ENCODE measurements at regions not wholly inside any gene's neighbourhood (a gene's known extent, or its start where the extent isn't known, plus 50 kb on each side); places are given as distances from the start of the nearest gene placed in this dataset.

- no peak for DNase-seq (ENCODE audit: low spot score in 2 of 2)
- FAIRE-seq, result no peak
Observed at GRCh38 chr6:165988302-165988756, 179.3 kb downstream of the TBXT start.

- DNase-seq (ENCODE audit: low spot score in 2 of 2), result peak in 1 of 2 donors; percentile 80
- FAIRE-seq, result no peak
Observed at GRCh38 chr6:165987483-165988301, 180.0 kb downstream of the TBXT start.

DNA sequence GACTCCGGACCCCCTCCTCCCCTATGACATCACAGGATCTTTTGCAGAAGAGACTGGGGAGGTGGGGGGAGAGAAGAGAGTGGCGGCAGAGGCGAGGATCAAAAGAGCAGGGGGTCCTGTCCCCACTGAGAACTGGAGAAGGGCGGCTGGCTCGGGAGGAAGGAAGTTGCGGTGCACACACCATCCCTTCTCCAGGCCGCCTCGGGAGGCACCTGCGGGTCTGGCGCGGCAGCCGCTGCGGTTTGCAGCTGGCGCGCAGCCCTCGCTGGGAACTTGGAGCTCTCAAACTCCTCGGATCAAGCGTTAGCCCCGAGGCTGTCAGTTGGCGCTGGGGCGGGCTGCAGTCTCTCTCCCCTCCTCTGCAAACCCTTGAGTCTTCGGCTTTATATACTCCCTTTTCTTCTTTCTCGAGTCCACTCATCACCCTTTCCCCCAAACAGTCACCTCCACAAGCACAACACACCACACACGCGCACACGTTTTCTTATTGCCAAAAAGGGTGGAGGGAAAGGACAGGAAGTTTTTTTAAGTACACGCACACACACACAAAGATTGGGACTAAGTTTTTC lies 180.7 kb downstream of the TBXT start:
- DNase-seq (ENCODE audit: low spot score in 2 of 2) (no peak), FAIRE-seq (no peak)

DNA sequence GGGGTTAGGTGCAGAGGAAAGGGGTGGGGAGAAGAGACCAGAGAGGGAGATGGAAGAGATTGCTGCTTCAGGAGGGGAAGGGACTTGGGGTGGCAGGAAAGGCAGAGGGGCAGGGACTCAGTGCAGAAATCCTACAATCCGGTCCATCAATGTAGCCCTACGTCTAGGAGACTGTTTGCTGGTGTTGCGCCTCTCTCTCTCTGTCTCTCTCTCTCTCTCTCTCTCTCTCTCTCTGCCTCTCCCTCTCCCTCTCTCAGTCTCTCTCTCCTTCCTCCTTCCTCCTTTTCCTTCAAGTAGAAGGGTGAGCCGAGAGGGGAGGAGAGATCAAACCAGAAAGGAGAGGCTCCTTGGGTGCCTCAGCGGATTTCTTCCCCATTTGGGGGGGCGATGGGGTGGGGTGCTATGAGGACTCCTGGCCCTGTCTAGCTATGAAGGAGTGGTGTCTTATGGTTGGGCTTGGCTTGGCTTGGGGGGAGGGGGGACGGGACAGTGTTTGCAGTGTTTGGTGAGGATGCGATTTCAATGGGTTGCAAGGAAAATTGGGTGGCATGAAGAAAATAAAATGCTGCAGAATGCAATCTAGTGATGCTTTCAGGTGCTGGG lies 181.2 kb downstream of the TBXT start:
- DNase-seq (ENCODE audit: low spot score in 2 of 2) (no peak), FAIRE-seq (no peak)

- no peak for FAIRE-seq
- no peak for DNase-seq (ENCODE audit: low spot score in 2 of 2)
Observed at GRCh38 chr6:165985806-165986299, 181.8 kb downstream of the TBXT start.

DNA sequence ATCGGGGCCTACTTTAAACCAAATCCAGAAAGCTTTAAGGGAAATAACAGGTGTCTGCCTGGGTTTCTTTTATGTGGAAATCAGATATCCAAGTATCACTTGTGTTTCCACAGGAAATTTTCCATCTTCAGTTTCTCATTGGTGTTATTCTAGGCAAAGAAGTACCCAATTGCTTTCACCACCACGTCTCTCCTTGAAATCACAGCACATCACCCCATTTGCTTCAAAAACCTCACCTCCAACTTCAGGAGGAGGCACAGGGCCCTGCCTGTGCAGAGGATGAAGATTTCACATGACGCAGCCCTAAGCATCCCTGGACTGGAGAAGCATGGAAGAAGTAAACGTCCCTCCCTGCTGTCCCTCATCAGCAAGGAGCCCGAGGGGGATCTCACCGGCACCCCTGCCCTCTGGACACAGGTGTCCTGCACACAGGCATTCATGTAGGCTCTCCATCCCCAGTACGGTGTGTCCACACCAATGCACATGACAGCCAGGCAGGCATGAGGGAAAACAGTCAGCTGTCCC lies 182.3 kb downstream of the TBXT start:
- no peak for DNase-seq (ENCODE audit: low spot score in 2 of 2)
- FAIRE-seq, result no peak

- DNase-seq (ENCODE audit: low spot score in 2 of 2), result no peak
- FAIRE-seq, result no peak
Observed at GRCh38 chr6:165984729-165985275, 182.8 kb downstream of the TBXT start.

DNA sequence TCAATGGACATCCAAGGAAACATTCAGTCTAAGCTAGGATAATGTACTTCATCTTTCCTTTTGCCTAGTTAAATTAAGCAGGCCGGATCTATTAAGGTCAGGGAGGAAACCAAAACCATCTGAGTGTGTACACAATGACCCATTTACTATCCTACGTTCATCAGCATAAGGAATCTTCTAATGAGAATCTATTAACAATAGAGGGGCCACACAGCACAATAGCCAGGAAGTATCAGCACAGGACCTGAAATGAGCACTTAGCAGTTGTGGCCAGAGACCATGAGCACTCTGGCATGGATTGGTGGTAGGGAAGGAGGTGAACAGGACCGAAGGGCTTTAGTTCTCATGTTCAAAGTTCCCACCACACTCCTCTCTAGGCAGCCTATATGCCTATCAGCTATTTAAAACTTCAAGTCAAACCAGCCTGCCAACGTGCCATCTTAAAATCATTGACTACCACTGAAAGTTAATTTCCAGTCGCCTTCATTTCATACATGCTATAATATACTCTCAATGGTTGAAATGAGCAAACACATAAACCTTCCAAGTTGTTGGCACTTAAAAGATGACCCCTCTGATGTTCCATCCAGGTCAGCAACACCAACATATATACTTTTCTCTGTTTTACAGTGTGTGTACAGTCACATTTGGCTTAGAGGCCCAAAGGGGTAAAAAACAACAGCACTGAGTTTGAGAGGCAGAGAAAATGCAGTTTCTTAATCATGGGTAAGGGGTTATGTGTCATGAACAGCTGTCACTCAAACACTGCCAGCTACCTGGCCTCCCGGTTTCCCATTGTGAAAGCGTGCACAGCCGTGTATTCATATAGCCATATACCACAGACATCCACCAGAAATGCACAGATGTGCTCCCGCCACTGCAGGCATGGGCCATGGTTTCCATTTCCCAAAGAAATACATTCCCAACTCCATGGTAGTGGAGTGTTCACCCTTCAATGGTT lies 184.3 kb downstream of the TBXT start:
- DNase-seq (ENCODE audit: low spot score in 2 of 2) (no peak), FAIRE-seq (no peak)

GRCh38 chr6:165978476-165978875 lies 189.2 kb downstream of the TBXT start:
- DNase-seq (ENCODE audit: low spot score in 2 of 2) (no peak), FAIRE-seq (no peak)

DNA sequence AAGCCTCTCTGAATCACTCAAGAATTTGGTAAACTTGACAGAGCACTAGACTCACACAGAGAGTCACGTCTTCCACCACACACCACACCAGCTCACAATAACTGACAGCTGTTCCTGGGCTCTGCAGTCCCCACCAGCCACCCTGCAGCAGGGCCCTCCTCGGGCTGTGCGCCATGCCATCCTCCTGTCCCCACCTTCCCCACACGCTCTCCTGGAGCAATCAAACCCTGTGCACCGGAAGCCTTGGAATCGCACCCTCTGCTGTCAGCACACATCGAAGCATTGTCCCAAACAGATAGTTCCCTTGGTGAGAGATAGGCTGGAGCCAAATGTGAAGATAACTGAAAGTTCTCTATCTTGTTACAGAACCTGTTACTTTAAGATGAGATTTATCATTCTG lies 191.0 kb downstream of the TBXT start:
- DNase-seq (ENCODE audit: low spot score in 2 of 2) (no peak), FAIRE-seq (no peak)

DNA sequence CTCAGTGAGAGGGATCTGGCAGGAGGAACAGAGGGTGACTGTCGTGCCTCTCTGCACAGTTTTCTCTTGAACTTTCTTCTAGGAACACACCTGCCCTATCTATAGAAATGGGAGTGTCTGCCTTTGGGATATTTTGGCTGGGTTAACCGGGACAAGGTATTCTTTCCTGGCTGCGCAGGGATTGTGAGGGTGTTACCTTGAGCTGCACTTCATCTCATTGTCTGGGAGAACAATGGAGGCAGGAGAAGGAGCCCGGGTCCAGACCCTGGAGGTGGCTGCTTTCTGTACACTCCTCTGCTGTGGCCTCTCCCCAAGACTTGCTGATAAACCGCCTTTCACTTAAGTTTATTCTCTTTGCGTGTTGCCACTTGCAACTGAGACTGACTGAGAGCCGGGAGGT lies 192.8 kb downstream of the TBXT start:
- no peak for FAIRE-seq
- DNase-seq (ENCODE audit: low spot score in 2 of 2), result no peak

DNA sequence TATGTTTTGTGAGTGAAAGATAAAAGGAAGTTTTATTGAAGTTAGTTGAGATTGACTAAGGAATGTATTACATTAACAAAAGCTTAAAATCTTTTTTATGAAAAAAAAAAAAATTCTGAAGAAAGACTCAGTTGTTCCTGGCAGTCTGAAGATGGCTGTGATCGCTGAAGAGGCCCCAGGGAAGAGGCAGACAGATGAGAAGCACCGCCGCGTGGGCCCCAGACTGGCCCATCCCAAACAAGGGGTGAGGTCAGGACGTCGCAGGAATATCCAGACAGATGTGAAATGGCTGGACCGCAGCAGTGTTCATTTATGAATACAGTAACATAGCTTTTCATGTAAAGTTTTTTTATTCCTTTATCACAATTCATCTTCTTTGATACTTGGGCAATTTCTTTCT lies 194.2 kb downstream of the TBXT start:
- DNase-seq (ENCODE audit: low spot score in 2 of 2) (no peak), FAIRE-seq (no peak)

DNA sequence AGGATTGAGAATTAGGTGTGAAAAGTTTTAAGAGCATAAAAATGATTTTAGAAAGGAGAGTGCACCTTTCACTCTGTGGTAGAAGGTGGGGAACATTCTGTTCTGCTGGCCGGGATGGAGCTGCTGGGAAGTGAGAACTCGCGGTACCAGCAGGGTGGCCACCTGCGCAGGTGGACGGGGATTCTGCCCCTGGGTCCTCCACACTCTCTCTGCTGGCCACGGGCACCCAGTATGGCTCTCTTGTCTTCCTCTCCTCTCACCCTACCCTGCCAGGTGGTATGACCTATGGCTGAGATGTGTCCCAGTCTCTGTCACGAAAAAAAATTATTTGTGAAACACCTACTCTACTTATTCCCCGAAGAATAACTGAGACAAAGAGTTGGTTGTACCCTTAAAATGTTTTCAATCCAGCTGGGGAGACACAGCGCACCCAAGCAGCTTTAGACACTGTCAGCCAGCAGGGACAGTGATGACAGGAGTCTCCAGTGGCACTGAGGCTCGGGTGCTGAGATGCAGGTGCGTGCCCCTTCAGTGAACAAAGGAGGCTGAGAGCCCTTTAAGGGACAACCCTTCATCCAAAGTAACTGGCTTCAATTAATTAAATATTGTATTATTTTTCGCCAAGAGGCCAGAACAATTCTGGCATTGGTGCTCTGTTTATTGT lies 195.4 kb downstream of the TBXT start:
- DNase-seq (ENCODE audit: low spot score in 2 of 2) (no peak), FAIRE-seq (no peak)

DNA sequence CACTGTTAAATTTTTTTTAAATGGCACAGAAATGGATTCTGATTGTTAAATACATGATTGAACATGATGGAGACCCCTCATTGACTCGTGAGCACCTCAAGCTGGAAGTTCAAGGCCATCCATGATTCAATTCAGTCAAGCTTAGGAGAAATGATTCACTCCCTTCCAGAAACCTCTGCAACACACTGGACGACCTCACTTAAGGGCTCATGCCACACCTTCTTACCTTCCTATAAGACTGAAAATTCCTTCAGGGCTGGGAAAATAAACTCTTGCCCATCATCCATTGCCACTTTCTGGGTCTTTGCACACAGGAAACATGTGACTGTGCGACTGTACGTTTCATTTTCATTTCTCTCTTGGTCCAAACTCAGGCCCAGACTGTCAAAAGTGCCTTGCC lies 196.4 kb downstream of the TBXT start:
- DNase-seq (ENCODE audit: low spot score in 2 of 2) (no peak), FAIRE-seq (no peak)

DNA sequence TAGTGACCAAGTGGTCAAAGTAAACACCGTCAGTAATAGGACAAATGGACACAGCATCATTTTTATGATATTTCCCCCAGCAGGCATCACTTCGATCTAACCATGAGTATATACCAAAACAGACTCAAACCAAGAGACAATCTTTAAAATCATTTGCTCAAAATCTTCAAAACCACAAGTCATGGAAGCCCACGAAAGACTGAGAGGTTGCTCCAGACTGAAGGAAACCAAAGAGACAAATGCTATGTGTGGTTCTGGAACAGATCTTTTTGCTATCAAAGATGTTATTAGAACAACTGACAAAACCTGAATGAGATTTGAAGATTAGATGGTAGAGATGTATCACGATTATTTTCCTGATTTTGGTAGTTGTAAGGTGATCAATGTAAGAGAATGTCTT lies 197.7 kb downstream of the TBXT start:
- DNase-seq (ENCODE audit: low spot score in 2 of 2) (no peak), FAIRE-seq (no peak)

GRCh38 chr6:165969184-165969583 lies 198.5 kb downstream of the TBXT start:
- FAIRE-seq (no peak), DNase-seq (ENCODE audit: low spot score in 2 of 2) (no peak)

- FAIRE-seq (no peak), DNase-seq (ENCODE audit: low spot score in 2 of 2) (no peak)
Observed at GRCh38 chr6:165968408-165968807, 199.2 kb downstream of the TBXT start.

DNA sequence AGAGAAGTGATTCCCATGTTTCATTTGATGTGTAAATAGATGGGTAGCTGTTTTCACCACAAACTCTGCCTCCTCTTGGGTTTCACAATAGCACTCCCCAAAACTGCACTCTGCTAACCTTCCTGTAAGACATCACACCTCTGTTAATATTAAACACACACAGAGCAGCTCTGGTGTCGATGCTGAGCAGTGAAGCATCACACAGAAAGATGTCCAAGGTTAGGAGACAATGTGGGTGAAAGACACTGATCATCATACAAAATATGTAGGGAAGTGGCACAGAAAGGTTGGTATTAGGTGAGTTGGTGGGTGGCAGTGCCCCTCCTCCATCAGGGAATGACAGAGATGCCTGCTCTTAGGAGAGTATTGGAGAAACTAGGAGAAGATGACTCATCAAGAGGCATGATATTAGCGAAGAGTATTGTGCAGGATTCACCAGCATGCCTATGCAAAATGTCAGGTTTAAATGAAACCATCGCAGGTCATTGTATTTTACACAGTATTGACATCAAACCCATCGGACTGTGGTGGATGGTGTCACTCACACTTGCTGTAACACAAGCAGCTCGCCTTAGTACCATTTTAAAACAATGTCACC lies 199.7 kb downstream of the TBXT start:
- FAIRE-seq, result no peak

DNA sequence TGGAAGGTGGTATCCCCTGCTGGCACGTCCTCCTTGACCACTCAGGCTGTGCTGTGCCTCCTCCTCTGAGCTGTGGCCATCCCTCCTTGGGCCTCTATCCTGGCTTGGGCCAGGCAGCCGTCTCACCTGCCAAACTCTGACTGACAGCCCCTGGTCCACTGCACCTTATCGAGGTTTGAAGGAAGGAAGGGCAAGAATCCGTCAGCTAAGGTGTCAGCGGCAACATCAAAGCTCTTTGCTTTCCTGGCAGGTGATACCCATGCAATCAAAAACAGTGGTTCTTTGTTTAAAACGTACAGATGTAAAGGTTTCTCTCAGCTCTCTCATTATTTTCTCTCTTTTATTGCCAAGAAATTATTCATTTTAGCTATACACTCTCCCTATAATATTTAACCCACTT lies 203.9 kb downstream of the TBXT start:
- FAIRE-seq (no peak), DNase-seq (ENCODE audit: low spot score in 2 of 2) (no peak)

More for the DNA sequence above, 199.7 kb downstream of the TBXT start:
- no peak for DNase-seq (ENCODE audit: low spot score in 2 of 2)
